Neural cell (in vitro differentiated cells): ENCODE measurements at regions not wholly inside any gene's neighbourhood (a gene's known extent, or its start where the extent isn't known, plus 50 kb on each side); places are given as distances from the start of the nearest gene placed in this dataset.
"Not testable (repeated sequence)": the region's sequence is repeated elsewhere in the genome, so short reads cannot be mapped to it uniquely, and the experiment has no call there.

Source experiments
- H2AFZ ChIP-seq: fragments of 200-600, 300-800 bp; sonication (generic), shearing (Covaris generic); 2 replicates; pipeline ENCODE4 v1.6.0; 2014; ENCODE audit warnings: low read depth, mild to moderate bottlenecking, antibody characterized with exemption, low read length, moderate library complexity
- H3F3A ChIP-seq: fragments of 200-600 bp; shearing (Covaris generic); 2 replicates; pipeline ENCODE4 v1.6.1; 2016; ENCODE audit warnings: mild to moderate bottlenecking, moderate library complexity, mixed read lengths, antibody characterized with exemption, low read length; ENCODE audit not compliant: insufficient read depth, poor library complexity, severe bottlenecking
- H3K27ac ChIP-seq: fragments of 200-600, 300-800 bp; sonication (generic), shearing (Covaris generic); 2 replicates; pipeline ENCODE4 v1.5.1; 2014; ENCODE audit warnings: mild to moderate bottlenecking, low read length, moderate library complexity
- H3K27me3 ChIP-seq: fragments of 300-800, 200-600 bp; sonication (generic), shearing (Covaris generic); 2 replicates; pipeline ENCODE4 v1.6.0; 2014; ENCODE audit warnings: mild to moderate bottlenecking, low read depth, low read length, moderate library complexity; ENCODE audit not compliant: insufficient read depth
- H3K36me3 ChIP-seq: fragments of 300-800, 200-600 bp; sonication (generic), shearing (Covaris generic); 2 replicates; pipeline ENCODE4 v1.5.1; 2014; ENCODE audit warnings: mild to moderate bottlenecking, antibody characterized with exemption, low read length, moderate library complexity; ENCODE audit not compliant: insufficient read depth
- H3K4me2 ChIP-seq: fragments of 300-800, 200-600 bp; sonication (generic), shearing (Covaris generic); 2 replicates; pipeline ENCODE4 v1.6.0; 2014; ENCODE audit warnings: mild to moderate bottlenecking, low read length
- H3K4me3 ChIP-seq: fragments of 300-800, 200-600 bp; sonication (generic), shearing (Covaris generic); 2 replicates; pipeline ENCODE4 v1.5.1; 2014; ENCODE audit warnings: mild to moderate bottlenecking, low read length, moderate library complexity
- H3K79me2 ChIP-seq: fragments of 200-600 bp; shearing (Covaris generic); replicated peaks from 2 replicates; pipeline ENCODE4 v1.6.0; 2014; ENCODE audit warnings: mild to moderate bottlenecking, low read length, moderate library complexity; ENCODE audit not compliant: insufficient read depth
- H3K9ac ChIP-seq: fragments of 300-800, 200-600 bp; sonication (generic), shearing (Covaris generic); 2 replicates; pipeline ENCODE4 v1.6.1; 2016; ENCODE audit warnings: mild to moderate bottlenecking, low read length, mixed read lengths
- H3K9me2 ChIP-seq: fragments of 200-600 bp; shearing (Covaris generic); 2 replicates; pipeline ENCODE4 v1.6.1; 2016; ENCODE audit warnings: mild to moderate bottlenecking, low read length, mixed read lengths; ENCODE audit not compliant: insufficient read depth
- H3K9me3 ChIP-seq: fragments of 200-600, 300-800 bp; sonication (generic), shearing (Covaris generic); 2 replicates; pipeline ENCODE4 v1.6.1; 2016; ENCODE audit warnings: mild to moderate bottlenecking, mixed run types, low read length, moderate library complexity, mixed read lengths
- H4K20me1 ChIP-seq: fragments of 200-600 bp; shearing (Covaris generic); 2 replicates; pipeline ENCODE4 v1.6.1; 2016; ENCODE audit warnings: mild to moderate bottlenecking, mixed run types; ENCODE audit not compliant: insufficient read depth
- CTCF ChIP-seq: fragments of 450-650 bp; IDR thresholded peaks from 2 replicates; pipeline ENCODE4 v1.5.1; 2014; ENCODE audit warnings: antibody characterized with exemption, mild to moderate bottlenecking, moderate library complexity; ENCODE audit not compliant: poor library complexity, severe bottlenecking
- EP300 ChIP-seq: fragments of 450-650 bp; conservative IDR thresholded peaks from 2 replicates; pipeline ENCODE4 v1.6.1; 2014; ENCODE audit warnings: antibody characterized with exemption, mild to moderate bottlenecking, moderate library complexity; ENCODE audit not compliant: poor library complexity, severe bottlenecking
- EZH2 ChIP-seq: fragments of 200-600, 300-800 bp; shearing (Covaris generic), sonication (generic); IDR thresholded peaks from 2 replicates; pipeline ENCODE4 v1.6.1; 2014; ENCODE audit warnings: antibody characterized with exemption, low read length, borderline replicate concordance, mild to moderate bottlenecking; ENCODE audit not compliant: insufficient read depth, poor library complexity, severe bottlenecking
- MXI1 ChIP-seq: fragments of 450-650 bp; conservative IDR thresholded peaks from 2 replicates; pipeline ENCODE4 v1.6.1; 2014; ENCODE audit warnings: antibody characterized with exemption, mild to moderate bottlenecking; ENCODE audit not compliant: poor library complexity, severe bottlenecking
- POLR2AphosphoS5 ChIP-seq: IDR thresholded peaks from 2 replicates; pipeline ENCODE4 v1.6.1; 2012
- RAD21 ChIP-seq: fragments of 450-650 bp; conservative IDR thresholded peaks from 2 replicates; pipeline ENCODE4 v1.6.1; 2014; ENCODE audit warnings: antibody characterized with exemption, mild to moderate bottlenecking, moderate library complexity
- REST ChIP-seq: IDR thresholded peaks from 2 replicates; pipeline ENCODE4 v1.6.1; 2012; ENCODE audit warnings: borderline replicate concordance
- SMC3 ChIP-seq: fragments of 450-650 bp; conservative IDR thresholded peaks from 2 replicates; pipeline ENCODE4 v1.6.1; 2014; ENCODE audit warnings: antibody characterized with exemption, mild to moderate bottlenecking, moderate library complexity; ENCODE audit not compliant: poor library complexity
- TAF1 ChIP-seq: IDR thresholded peaks from 2 replicates; pipeline ENCODE4 v1.6.1; 2012; ENCODE audit warnings: low read depth

GRCh38 chr4:32931475-32931874 is 2211.3 kb downstream of the PCDH7 start:
- Histone ChIP-seq H4K20me1 (no peaks in the 10 kb centered on the region), H3K9me2 (no peaks in the 10 kb centered on the region), H2AFZ (no peak overlapping the region), H3K36me3 (no peaks in the 10 kb centered on the region), H3K9me3 (peaks cover 3% of the 10 kb centered on the region), H3K79me2 (no peaks in the 10 kb centered on the region), H3K9ac (no peak overlapping the region), H3K4me3 (no peak overlapping the region), H3K27me3 (no peaks in the 10 kb centered on the region), H3F3A (no peaks in the 10 kb centered on the region), H3K27ac (no peak overlapping the region), H3K4me2 (no peak overlapping the region)
- TF ChIP-seq REST = no peak
- TF ChIP-seq RAD21 = no peak
- TF ChIP-seq TAF1 = no peak
- no peak for TF ChIP-seq CTCF
- TF ChIP-seq MXI1 = no peak
- no peak for TF ChIP-seq EZH2
- TF ChIP-seq EP300 = no peak
- no peak for TF ChIP-seq POLR2AphosphoS5
- TF ChIP-seq SMC3 = no peak

- Histone ChIP-seq H3K9me3 (peaks cover 3% of the 10 kb centered on the region), H3F3A (no peaks in the 10 kb centered on the region), H3K9me2 (no peaks in the 10 kb centered on the region), H2AFZ (no peak overlapping the region), H3K4me2 (no peak overlapping the region), H4K20me1 (no peaks in the 10 kb centered on the region), H3K36me3 (no peaks in the 10 kb centered on the region), H3K9ac (no peak overlapping the region), H3K4me3 (no peak overlapping the region), H3K79me2 (no peaks in the 10 kb centered on the region), H3K27me3 (no peaks in the 10 kb centered on the region), H3K27ac (no peak overlapping the region)
- TF ChIP-seq CTCF (no peak), TAF1 (no peak), EZH2 (no peak), MXI1 (no peak), REST (no peak), POLR2AphosphoS5 (no peak), EP300 (no peak), SMC3 (no peak), RAD21 (no peak)
Measured at GRCh38 chr4:32932156-32932555, 2212.0 kb downstream of the PCDH7 start.

- not testable (repeated sequence) for H3K9ac ChIP-seq, H3K79me2 ChIP-seq, H3K4me3 ChIP-seq, H3K36me3 ChIP-seq, H3K4me2 ChIP-seq, H3K27ac ChIP-seq, H3K9me3 ChIP-seq, H3K9me2 ChIP-seq, H3F3A ChIP-seq, H2AFZ ChIP-seq, H3K27me3 ChIP-seq, H4K20me1 ChIP-seq
Measured at GRCh38 chr4:32939222-32939621, 2219.1 kb downstream of the PCDH7 start.
